Gastroesophageal sphincter (tissue), 4 donors: ENCODE measurements at regions not wholly inside any gene's neighbourhood (a gene's known extent, or its start where the extent isn't known, plus 50 kb on each side); places are given as distances from the start of the nearest gene placed in this dataset.

Experiments
- ATAC-seq: fragments of 150-250 bp; one replicate; pipeline ENCODE4 v1.9.1; 2016; ENCODE audit warnings: mild to moderate bottlenecking, moderate library complexity
- H3K27ac ChIP-seq, 4 donors: fragments of 200-600 bp; sonication (generic) in 3 of 4; 1 replicate in 3 of 4; 2 replicates in 1 of 4; pipeline ENCODE4 v1.5.1; 2016 to 2019
- H3K27me3 ChIP-seq: fragments of 200-600 bp; sonication (generic); one replicate; pipeline ENCODE4 v1.5.1; 2019
- H3K36me3 ChIP-seq, 2 donors: fragments of 200-600 bp; sonication (generic); one replicate each; pipeline ENCODE4 v1.5.1; 2019; ENCODE audit warnings: control low read depth in 1 of 2
- H3K4me1 ChIP-seq, 3 donors: fragments of 200-600 bp; sonication (generic); 1 replicate in 2 of 3; 2 replicates in 1 of 3; pipeline ENCODE4 v1.5.1; 2016 to 2019; ENCODE audit warnings: control low read depth in 2 of 3
- H3K4me3 ChIP-seq, 2 donors: fragments of 200-600 bp; sonication (generic); one replicate each; pipeline ENCODE4 v1.5.1; 2019; ENCODE audit warnings: mild to moderate bottlenecking in 1 of 2, moderate library complexity in 1 of 2
- H3K9me3 ChIP-seq, 3 donors: fragments of 200-600 bp; sonication (generic); one replicate each; pipeline ENCODE4 v1.5.1; 2017 to 2019; ENCODE audit warnings: control low read depth in 2 of 3
- EP300 ChIP-seq: sonication (generic); formaldehyde crosslinking; IDR thresholded peaks from one replicate; pipeline ENCODE4 v1.6.1; 2017; ENCODE audit warnings: antibody characterized with exemption, mild to moderate bottlenecking
- POLR2A ChIP-seq, 2 donors: fragments of 450-650 bp; IDR thresholded peaks; one replicate each; pipeline ENCODE4 v1.6.1; 2017; ENCODE audit warnings: antibody characterized with exemption in 2 of 2, mild to moderate bottlenecking in 2 of 2, moderate library complexity in 1 of 2
- POLR2AphosphoS5 ChIP-seq: sonication (generic); formaldehyde crosslinking; IDR thresholded peaks from one replicate; pipeline ENCODE4 v1.6.1; 2017; ENCODE audit warnings: antibody characterized with exemption
- WGBS, 2 donors: methylation state at CpG; one replicate each; pipeline ENCODE4 v1.1.5; 2018; ENCODE audit warnings: low coverage in 1 of 2; 5-methylcytosine and 5-hydroxymethylcytosine counted together
- TF ChIP-seq, protein P1 (sequence below), 4 experiments: fragments of 200-600 bp in 2 of 4; fragments of 450-650 bp in 2 of 4; sonication (generic) in 1 of 4; IDR thresholded peaks; one replicate each; pipeline ENCODE4 v1.5.1; 2017 to 2019; ENCODE audit warnings: antibody characterized with exemption in 4 of 4, mild to moderate bottlenecking in 2 of 4, moderate library complexity in 2 of 4

DNA sequence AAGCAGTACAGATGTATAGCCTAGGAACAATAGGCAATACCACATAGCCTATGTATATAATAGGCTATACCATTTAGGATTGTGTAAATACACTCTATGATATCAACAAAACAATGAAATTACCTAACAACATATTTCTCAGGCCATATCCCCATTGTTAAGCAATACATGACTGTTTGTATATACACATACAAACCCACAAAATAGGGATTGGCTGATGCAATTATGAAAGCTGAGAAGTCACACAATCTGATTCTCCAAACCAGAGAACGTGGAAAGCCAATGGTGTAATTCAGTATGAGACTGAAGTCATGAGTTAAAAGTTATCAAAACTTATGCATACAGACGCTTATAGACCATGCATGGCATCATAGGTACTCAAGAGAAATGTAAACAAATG, 700.1 kb upstream of the RAG2 start:
- TF ChIP-seq POLR2AphosphoS5: no peak
- TF ChIP-seq POLR2A (IDR thresholded peaks at IDR 0.05): no peak
- TF ChIP-seq, protein P1, sequence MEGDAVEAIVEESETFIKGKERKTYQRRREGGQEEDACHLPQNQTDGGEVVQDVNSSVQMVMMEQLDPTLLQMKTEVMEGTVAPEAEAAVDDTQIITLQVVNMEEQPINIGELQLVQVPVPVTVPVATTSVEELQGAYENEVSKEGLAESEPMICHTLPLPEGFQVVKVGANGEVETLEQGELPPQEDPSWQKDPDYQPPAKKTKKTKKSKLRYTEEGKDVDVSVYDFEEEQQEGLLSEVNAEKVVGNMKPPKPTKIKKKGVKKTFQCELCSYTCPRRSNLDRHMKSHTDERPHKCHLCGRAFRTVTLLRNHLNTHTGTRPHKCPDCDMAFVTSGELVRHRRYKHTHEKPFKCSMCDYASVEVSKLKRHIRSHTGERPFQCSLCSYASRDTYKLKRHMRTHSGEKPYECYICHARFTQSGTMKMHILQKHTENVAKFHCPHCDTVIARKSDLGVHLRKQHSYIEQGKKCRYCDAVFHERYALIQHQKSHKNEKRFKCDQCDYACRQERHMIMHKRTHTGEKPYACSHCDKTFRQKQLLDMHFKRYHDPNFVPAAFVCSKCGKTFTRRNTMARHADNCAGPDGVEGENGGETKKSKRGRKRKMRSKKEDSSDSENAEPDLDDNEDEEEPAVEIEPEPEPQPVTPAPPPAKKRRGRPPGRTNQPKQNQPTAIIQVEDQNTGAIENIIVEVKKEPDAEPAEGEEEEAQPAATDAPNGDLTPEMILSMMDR (IDR thresholded peaks at IDR 0.05): no peak
- TF ChIP-seq EP300: no peak
- no peak overlapping the region for H3K27ac ChIP-seq
- no peaks in the 10 kb centered on the region for H3K4me1 ChIP-seq
- H3K9me3 ChIP-seq: no peaks in the 10 kb centered on the region
- no peak for ATAC-seq
- WGBS, 2 donors: 53 to 56% methylated on average over 2 of the region's 2 CpGs
- no peak overlapping the region for H3K4me3 ChIP-seq
- H3K27me3 ChIP-seq: no peaks in the 10 kb centered on the region
- no peaks in the 10 kb centered on the region for H3K36me3 ChIP-seq

DNA sequence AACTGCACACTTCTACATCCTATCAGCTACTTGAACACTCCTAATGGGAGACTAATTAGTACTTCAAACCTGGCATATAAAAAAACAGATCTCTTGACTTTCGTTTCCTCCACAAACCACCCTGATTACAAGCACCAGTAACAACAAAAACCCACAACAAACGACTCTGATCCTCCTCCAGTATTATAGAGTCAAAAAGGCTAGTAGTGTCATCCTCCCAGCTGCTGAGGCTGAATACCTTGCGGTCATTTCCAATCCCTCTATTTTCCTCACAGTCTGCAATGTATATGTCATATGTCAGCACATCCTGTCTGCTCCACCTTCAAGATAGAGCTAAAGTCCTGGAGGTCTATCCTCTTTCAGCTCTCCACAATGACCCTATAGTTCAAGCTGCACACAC, 688.9 kb upstream of the RAG2 start:
- Histone ChIP-seq H3K9me3 (no peaks in the 10 kb centered on the region), H3K27ac (no peak overlapping the region), H3K27me3 (no peaks in the 10 kb centered on the region), H3K4me1 (no peaks in the 10 kb centered on the region), H3K4me3 (no peak overlapping the region), H3K36me3 (no peaks in the 10 kb centered on the region)
- no peak for TF ChIP-seq EP300
- TF ChIP-seq, protein P1 (IDR thresholded peaks at IDR 0.05): no peak
- no peak for TF ChIP-seq POLR2AphosphoS5
- no peak for TF ChIP-seq POLR2A (IDR thresholded peaks at IDR 0.05)
- no peak for ATAC-seq
- WGBS, 2 donors: 65 to 82% methylated on average over 3 of the region's 3 CpGs

DNA sequence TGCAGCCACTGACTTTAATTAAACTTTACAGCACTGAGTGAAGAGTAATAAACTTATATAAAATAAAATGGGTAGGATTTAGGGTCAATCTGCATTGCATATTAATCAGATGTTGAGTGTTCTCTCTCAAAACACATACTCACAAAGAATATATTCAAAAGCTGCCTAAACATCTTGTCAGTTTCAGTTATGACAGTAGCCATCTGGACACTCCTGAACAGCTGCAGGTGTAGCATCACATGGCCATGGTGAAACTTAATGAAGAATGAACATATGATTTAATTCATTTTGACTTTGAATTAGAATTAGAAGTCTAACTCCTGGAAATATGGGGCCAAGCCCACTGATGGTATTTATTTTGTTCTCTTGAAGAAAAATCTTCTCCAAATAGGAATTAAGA, 684.3 kb upstream of the RAG2 start:
- H3K27ac ChIP-seq: no peak overlapping the region
- H3K36me3 ChIP-seq: no peaks in the 10 kb centered on the region
- no peaks in the 10 kb centered on the region for H3K27me3 ChIP-seq
- TF ChIP-seq EP300: no peak
- no peak for TF ChIP-seq POLR2A (IDR thresholded peaks at IDR 0.05)
- TF ChIP-seq, protein P1 (IDR thresholded peaks at IDR 0.05): no peak
- no peak for TF ChIP-seq POLR2AphosphoS5
- no peak overlapping the region for H3K4me3 ChIP-seq
- no peaks in the 10 kb centered on the region for H3K4me1 ChIP-seq
- no peak for ATAC-seq
- no peaks in the 10 kb centered on the region for H3K9me3 ChIP-seq

DNA sequence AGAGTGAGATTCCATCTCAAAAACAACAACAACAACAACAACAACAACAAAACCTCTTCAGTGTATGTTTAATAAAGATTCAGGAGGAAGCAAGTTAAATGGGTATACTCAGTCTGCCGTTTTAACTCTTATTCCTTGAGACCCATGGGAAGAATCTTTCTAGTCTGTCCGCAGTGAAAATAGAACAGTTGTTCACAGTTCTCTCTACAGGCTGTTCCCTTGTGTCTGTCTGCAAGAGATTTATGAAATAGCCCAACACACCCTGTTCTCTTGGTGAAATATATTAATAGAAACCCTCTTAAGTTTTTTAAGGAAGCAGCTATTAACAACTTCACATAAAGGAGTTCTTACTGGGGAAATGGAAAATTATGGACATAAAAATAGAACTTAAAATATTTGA, 682.2 kb upstream of the RAG2 start:
- H3K27me3 ChIP-seq: no peaks in the 10 kb centered on the region
- H3K36me3 ChIP-seq: no peaks in the 10 kb centered on the region
- 37 to 39% methylated on average over 2 of the region's 2 CpGs for WGBS, 2 donors
- no peaks in the 10 kb centered on the region for H3K9me3 ChIP-seq
- no peak overlapping the region for H3K4me3 ChIP-seq
- ATAC-seq: no peak
- no peaks in the 10 kb centered on the region for H3K4me1 ChIP-seq
- H3K27ac ChIP-seq: no peak overlapping the region
- TF ChIP-seq POLR2AphosphoS5 (no peak), EP300 (no peak), POLR2A (IDR thresholded peaks at IDR 0.05) (no peak)
- TF ChIP-seq, protein P1 (IDR thresholded peaks at IDR 0.05): no peak

DNA sequence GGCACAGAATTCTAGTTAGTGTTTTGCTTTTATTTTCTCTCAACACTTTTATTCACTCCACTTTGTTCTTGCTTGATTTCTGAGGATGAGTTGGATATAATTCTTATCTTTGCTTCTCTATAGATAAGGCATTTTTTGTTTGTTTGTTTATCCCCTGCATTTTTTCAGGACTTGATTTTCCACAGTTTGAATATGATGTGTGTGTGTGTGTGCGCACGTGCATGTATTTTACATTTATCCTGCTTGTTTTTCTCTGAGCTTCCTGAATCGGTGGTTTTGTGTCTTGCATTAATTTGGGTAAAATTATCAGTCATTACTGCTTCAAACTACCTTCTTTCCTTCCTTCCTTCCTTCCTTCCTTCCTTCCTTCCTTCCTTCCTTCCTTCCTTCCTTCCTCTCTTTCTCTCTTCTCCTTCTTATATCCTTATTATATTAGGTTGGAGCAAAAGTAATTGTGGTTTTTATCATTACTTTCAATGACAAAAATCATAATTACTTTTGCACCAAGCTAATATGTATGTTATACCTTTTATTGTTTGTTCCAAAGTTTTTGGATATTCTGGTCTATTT, 679.9 kb upstream of the RAG2 start:
- no peaks in the 10 kb centered on the region for H3K27me3 ChIP-seq
- H3K36me3 ChIP-seq: no peaks in the 10 kb centered on the region
- WGBS, 2 donors: 74 to 97% methylated on average over 2 to 3 of the region's 3 CpGs
- TF ChIP-seq, protein P1 (IDR thresholded peaks at IDR 0.05): no peak
- TF ChIP-seq POLR2A (IDR thresholded peaks at IDR 0.05) (no peak), EP300 (no peak), POLR2AphosphoS5 (no peak)
- ATAC-seq: no peak
- no peak overlapping the region for H3K27ac ChIP-seq
- no peaks in the 10 kb centered on the region for H3K9me3 ChIP-seq
- H3K4me1 ChIP-seq: no peaks in the 10 kb centered on the region
- no peak overlapping the region for H3K4me3 ChIP-seq
